ENCODE measurements at regions not wholly inside any gene's neighbourhood (a gene's known extent, or its start where the extent isn't known, plus 50 kb on each side); places are given as distances from the start of the nearest gene placed in this dataset.

DNA sequence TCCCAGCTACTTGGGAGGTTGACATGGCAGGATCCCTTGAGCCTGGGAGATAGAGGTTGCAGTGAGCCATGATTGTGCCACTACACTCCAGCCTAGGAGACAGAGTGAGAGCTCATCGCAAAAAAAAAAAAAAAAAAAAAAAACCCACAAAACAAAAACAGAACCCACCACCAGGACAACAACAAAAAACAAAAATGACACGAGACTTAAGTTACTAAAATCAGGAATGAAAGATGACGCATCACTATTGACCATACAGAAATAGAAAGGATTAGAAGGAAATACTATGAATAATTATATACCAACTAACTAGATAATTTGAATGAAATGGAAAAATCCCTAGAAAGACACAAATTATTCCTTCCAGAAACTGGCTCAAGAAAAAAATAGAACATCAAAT, 432.4 kb upstream of the PMFBP1 start:
- TF ChIP-seq, protein P1, sequence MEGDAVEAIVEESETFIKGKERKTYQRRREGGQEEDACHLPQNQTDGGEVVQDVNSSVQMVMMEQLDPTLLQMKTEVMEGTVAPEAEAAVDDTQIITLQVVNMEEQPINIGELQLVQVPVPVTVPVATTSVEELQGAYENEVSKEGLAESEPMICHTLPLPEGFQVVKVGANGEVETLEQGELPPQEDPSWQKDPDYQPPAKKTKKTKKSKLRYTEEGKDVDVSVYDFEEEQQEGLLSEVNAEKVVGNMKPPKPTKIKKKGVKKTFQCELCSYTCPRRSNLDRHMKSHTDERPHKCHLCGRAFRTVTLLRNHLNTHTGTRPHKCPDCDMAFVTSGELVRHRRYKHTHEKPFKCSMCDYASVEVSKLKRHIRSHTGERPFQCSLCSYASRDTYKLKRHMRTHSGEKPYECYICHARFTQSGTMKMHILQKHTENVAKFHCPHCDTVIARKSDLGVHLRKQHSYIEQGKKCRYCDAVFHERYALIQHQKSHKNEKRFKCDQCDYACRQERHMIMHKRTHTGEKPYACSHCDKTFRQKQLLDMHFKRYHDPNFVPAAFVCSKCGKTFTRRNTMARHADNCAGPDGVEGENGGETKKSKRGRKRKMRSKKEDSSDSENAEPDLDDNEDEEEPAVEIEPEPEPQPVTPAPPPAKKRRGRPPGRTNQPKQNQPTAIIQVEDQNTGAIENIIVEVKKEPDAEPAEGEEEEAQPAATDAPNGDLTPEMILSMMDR (IDR thresholded peaks at IDR 0.05; ENCODE audit: low read depth, low read length), result no peak
- TF ChIP-seq MYC (IDR thresholded peaks at IDR 0.05; ENCODE audit: low read depth, low read length) (no peak), POLR2A (IDR thresholded peaks at IDR 0.05; ENCODE audit: extremely low read depth, insufficient read length) (no peak)
- TF ChIP-seq, protein P2, sequence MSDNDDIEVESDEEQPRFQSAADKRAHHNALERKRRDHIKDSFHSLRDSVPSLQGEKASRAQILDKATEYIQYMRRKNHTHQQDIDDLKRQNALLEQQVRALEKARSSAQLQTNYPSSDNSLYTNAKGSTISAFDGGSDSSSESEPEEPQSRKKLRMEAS (IDR thresholded peaks at IDR 0.05; ENCODE audit: low read depth, low read length), result no peak
